ENCODE measurements at regions not wholly inside any gene's neighbourhood (a gene's known extent, or its start where the extent isn't known, plus 50 kb on each side); places are given as distances from the start of the nearest gene placed in this dataset.
"Not testable (repeated sequence)": the region's sequence is repeated elsewhere in the genome, so short reads cannot be mapped to it uniquely, and the experiment has no call there.

DNA sequence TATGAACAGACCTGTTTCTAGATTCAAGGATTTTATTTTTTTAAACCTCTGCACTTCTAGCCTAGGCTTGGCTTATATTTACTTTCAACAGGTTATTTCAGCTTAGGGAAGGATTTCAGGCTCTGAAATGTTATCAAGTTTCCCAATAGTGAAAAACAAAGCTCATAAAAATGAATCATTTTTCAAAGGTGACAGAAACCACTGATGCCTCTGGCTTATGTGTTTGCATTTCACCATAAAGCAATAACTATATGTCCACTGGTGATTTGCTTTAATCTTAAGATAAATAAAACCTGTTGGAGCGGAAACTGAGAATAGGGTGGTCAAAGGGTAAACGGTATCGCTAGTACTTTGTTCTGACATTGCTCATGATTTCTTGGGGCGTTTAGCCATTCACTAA, 141.2 kb upstream of the LRIG1 start:
- TF ChIP-seq CTCF (IDR thresholded peaks at IDR 0.05; ENCODE audit: extremely low read depth, insufficient read depth, missing control alignments): no peak
- no peak for DNase-seq (ENCODE audit: low spot score)
- in situ Hi-C loops (cut with MboI; ENCODE audit: low pct_unique_long_range_greater_than_20kb, low sequenced_read_pairs, unreplicated experiment): no loop called here

DNA sequence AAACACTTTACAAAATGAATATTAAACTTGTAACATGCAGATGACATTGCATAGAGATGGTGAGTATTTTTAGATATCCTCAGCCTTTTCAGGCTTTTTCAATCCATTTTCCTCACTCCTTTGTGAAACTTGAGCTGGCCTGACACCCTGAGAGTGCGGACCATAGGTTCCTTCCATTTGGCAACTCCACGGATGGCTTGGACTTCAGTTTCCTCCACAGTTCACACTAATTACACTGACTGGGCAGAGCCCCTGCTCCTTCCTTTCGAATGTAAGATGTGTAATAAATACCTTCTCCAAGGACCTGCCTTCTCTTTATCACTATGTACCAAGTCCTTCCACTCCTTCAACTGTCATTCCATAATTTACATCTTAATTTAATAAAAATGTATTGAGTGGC, 141.7 kb upstream of the LRIG1 start:
- TF ChIP-seq CTCF (IDR thresholded peaks at IDR 0.05; ENCODE audit: extremely low read depth, insufficient read depth, missing control alignments): no peak
- no peak for DNase-seq (ENCODE audit: low spot score)
- in situ Hi-C loops (cut with MboI; ENCODE audit: low pct_unique_long_range_greater_than_20kb, low sequenced_read_pairs, unreplicated experiment): no loop called here

DNA sequence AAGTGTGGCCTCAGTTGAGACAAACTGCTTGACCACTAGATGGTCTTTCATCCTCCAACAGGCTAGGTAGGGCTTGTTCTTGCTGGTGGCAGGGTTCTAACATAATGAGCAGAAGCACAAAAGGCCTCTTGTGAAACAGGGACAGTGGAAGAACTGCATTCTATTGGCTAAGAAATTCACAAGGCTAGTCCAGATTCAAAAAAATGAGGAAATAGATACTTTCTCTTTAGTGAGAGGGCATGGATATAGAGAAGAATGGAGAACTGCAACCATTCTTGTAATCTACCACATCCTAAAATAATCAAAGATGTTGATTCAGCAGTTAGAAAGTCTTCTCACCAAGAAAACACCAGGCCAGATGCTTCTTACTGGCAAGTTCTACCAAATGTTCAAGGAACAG, 143.7 kb upstream of the LRIG1 start:
- no peak for TF ChIP-seq CTCF (IDR thresholded peaks at IDR 0.05; ENCODE audit: extremely low read depth, insufficient read depth, missing control alignments)
- in situ Hi-C loops (cut with MboI; ENCODE audit: low pct_unique_long_range_greater_than_20kb, low sequenced_read_pairs, unreplicated experiment): no loop called here
- DNase-seq (ENCODE audit: low spot score): no peak

- no peak for TF ChIP-seq CTCF (IDR thresholded peaks at IDR 0.05; ENCODE audit: extremely low read depth, insufficient read depth, missing control alignments)
- in situ Hi-C loops (cut with MboI; ENCODE audit: low pct_unique_long_range_greater_than_20kb, low sequenced_read_pairs, unreplicated experiment): no loop called here
- no peak for DNase-seq (ENCODE audit: low spot score)
Measured at GRCh38 chr3:66648975-66649374, 148.2 kb upstream of the LRIG1 start.

DNA sequence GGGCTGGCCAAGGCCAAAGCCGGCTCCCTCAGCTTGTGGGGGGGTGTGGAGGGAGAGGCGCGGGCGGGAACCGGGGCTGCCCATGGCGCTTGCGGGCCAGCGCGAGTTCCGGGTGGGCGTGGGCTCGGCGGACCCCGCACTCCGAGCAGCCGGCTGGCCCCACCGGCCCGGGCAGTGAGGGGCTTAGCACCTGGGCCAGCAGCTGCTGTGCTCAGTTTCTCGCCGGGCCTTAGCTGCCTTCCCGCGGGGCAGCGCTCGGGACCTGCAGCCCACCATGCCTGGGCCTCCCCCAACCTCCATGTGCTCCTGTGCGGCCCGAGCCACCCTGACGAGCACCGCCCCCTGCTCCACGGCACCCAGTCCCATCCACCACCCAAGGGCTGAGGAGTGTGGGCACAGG, 150.7 kb upstream of the LRIG1 start:
- in situ Hi-C loops (cut with MboI; ENCODE audit: low pct_unique_long_range_greater_than_20kb, low sequenced_read_pairs, unreplicated experiment): not testable (repeated sequence)

DNA sequence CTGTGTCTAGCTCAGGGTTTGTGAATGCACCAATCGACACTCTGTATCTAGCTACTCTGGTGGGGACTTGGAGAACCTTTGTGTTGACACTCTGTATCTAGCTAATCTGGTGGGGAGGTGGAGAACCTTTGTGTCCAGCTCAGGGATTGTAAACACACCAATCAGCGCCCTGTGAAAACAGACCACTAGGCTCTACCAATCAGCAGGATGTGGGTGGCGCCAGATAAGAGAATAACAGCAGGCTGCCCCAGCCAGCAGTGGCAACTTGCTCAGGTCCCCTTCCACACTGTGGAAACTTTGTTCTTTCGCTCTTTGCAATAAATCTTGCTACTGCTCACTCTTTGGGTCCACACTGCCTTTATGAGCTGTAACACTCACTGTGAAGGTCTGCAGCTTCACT, 151.3 kb upstream of the LRIG1 start:
- in situ Hi-C loops (cut with MboI; ENCODE audit: low pct_unique_long_range_greater_than_20kb, low sequenced_read_pairs, unreplicated experiment): not testable (repeated sequence)

More for the DNA sequence above, 150.7 kb upstream of the LRIG1 start:
- DNase-seq (ENCODE audit: low spot score): not testable (repeated sequence)

GRCh38 chr3:66655044-66655443, 154.2 kb upstream of the LRIG1 start:
- DNase-seq (ENCODE audit: low spot score): no peak
- no peak for TF ChIP-seq CTCF (IDR thresholded peaks at IDR 0.05; ENCODE audit: extremely low read depth, insufficient read depth, missing control alignments)
- in situ Hi-C loops (cut with MboI; ENCODE audit: low pct_unique_long_range_greater_than_20kb, low sequenced_read_pairs, unreplicated experiment): no loop called here

More for the DNA sequence above, 151.3 kb upstream of the LRIG1 start:
- not testable (repeated sequence) for DNase-seq (ENCODE audit: low spot score)

DNA sequence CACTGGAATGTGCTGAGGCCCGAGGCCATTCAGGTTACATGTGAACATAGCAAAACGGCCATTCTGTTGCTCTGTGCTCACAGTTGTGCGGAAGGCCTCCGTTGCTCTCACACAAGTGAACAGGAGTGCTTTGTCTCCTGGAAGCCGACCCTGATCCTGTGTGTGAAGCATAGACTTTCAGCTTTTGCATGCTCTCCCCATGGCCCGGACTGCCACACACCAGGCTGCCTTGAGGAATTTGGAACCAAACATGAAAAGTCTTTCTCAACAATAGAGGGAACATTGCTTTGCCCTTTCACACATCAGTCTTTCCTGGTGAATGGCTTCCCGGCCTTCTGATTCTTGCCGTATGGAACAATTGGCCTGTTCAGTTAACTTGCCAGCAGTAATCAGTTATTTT, 154.8 kb upstream of the LRIG1 start:
- no peak for DNase-seq (ENCODE audit: low spot score)
- in situ Hi-C loops (cut with MboI; ENCODE audit: low pct_unique_long_range_greater_than_20kb, low sequenced_read_pairs, unreplicated experiment): no loop called here
- no peak for TF ChIP-seq CTCF (IDR thresholded peaks at IDR 0.05; ENCODE audit: extremely low read depth, insufficient read depth, missing control alignments)

Measured in GM13977 (cell line).